Colonic mucosa (tissue), 4 donors: ENCODE measurements at regions not wholly inside any gene's neighbourhood (a gene's known extent, or its start where the extent isn't known, plus 50 kb on each side); places are given as distances from the start of the nearest gene placed in this dataset.

ENCODE experiments used
- DNase-seq: peaks from one replicate; pipeline ENCODE4 v3.0.0-alpha.2; 2020
- H3K27ac ChIP-seq: fragments of 200-600 bp; one replicate; pipeline ENCODE4 v1.8.0; 2021
- H3K27me3 ChIP-seq: fragments of 200-600 bp; one replicate; pipeline ENCODE4 v1.8.0; 2021
- H3K36me3 ChIP-seq: fragments of 200-600 bp; one replicate; pipeline ENCODE4 v1.8.0; 2021
- H3K4me1 ChIP-seq: fragments of 200-600 bp; one replicate; pipeline ENCODE4 v1.8.0; 2021; ENCODE audit warnings: mild to moderate bottlenecking
- H3K4me3 ChIP-seq: fragments of 200-600 bp; one replicate; pipeline ENCODE4 v1.8.0; 2021
- H3K9ac ChIP-seq, 2 donors: one replicate each; pipeline ENCODE4 v1.7.0; 2013; ENCODE audit warnings: control low read depth in 2 of 2, low read depth in 2 of 2, low read length in 2 of 2
- H3K9me3 ChIP-seq: fragments of 200-600 bp; one replicate; pipeline ENCODE4 v1.8.0; 2021
- intact Hi-C: fragments of 100-400 bp; cut with DNase I; formaldehyde crosslinking; loops from one replicate; pipeline ENCODE4 v1.14.1; 2022
- TF ChIP-seq, protein P1 (sequence below): fragments of 200-600 bp; IDR thresholded peaks from one replicate; pipeline ENCODE4 v1.8.0; 2022; ENCODE audit warnings: antibody characterized with exemption, mild to moderate bottlenecking
- donor health status: healthy.
- donor health status: DM: no; HTN: no; CAD: no.
- donor health status: DM: no; HTN: no; CAD: no.

DNA sequence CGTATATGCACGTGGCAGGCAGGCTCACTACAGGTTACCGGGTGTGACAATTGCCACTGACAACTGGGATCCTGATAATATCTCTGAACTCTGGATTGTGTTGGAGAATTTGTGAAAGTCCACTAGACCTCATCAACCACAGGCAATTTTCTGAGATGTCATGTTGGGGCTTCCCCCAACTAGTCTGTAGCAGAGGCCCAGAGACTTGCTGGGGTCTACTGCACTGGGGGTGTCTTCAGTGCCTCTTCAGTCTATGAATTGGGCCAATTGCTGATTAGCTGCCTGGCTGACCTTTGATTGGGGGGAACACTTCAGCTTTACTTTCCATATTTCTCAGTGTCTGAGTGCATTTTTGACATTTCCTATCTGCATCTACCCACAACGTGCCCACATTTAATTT lies 201.5 kb downstream of the MTX2 start:
- H3K9me3 ChIP-seq, result no peaks in the 10 kb centered on the region
- no peak for DNase-seq
- TF ChIP-seq, protein P1, sequence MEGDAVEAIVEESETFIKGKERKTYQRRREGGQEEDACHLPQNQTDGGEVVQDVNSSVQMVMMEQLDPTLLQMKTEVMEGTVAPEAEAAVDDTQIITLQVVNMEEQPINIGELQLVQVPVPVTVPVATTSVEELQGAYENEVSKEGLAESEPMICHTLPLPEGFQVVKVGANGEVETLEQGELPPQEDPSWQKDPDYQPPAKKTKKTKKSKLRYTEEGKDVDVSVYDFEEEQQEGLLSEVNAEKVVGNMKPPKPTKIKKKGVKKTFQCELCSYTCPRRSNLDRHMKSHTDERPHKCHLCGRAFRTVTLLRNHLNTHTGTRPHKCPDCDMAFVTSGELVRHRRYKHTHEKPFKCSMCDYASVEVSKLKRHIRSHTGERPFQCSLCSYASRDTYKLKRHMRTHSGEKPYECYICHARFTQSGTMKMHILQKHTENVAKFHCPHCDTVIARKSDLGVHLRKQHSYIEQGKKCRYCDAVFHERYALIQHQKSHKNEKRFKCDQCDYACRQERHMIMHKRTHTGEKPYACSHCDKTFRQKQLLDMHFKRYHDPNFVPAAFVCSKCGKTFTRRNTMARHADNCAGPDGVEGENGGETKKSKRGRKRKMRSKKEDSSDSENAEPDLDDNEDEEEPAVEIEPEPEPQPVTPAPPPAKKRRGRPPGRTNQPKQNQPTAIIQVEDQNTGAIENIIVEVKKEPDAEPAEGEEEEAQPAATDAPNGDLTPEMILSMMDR, result no peak
- H3K4me3 ChIP-seq, result no peak overlapping the region
- no peak overlapping the region for H3K9ac ChIP-seq
- intact Hi-C loops, result no loop called here
- H3K27ac ChIP-seq, result no peak overlapping the region
- no peaks in the 10 kb centered on the region for H3K36me3 ChIP-seq
- no peaks in the 10 kb centered on the region for H3K4me1 ChIP-seq
- H3K27me3 ChIP-seq, result no peaks in the 10 kb centered on the region

DNA sequence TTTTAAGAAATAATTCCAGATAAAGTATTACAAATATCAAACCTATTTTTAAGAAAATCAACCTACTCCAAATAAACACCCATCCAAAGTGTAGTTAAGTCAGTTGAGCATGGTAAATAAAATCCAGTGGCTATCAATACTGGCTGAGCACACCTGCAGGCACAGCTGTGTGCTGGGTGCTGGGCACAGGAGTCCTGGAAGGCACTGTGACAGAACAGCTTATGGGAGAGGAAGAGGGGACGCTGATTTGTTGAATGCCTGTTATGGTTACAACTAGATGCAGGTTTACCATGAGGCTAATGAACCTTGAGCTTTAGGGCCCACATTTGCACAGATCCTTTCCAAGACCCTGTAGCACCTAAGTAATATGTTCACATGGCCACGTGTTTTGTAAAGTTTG lies 202.7 kb downstream of the MTX2 start:
- TF ChIP-seq, protein P1, result no peak
- Histone ChIP-seq H3K4me1 (no peaks in the 10 kb centered on the region), H3K36me3 (no peaks in the 10 kb centered on the region)

DNA sequence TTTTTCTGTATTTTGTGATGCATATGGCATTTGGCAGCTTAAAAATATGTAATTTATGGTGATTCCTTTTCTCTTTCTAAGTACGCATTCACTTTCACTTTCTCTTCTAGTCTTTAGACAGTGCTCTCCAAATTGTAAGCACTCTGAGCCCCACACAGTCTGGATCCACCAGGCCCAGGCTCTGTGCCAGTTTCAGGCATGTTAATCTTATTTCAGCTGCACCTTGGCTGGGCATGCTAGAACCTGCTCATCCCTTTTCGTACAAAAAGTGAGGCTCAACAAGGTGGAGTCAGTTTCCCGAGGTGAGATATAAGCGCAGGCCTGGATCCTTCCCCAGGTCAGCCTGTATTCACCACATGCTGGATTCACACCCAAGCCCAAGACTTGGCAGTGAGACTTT lies 203.9 kb downstream of the MTX2 start:
- Histone ChIP-seq H3K4me3 (no peak overlapping the region), H3K27me3 (no peaks in the 10 kb centered on the region), H3K36me3 (no peaks in the 10 kb centered on the region), H3K27ac (no peak overlapping the region), H3K9ac (peak overlapping the region in 1 of 2 donors; percentile 13), H3K4me1 (no peaks in the 10 kb centered on the region), H3K9me3 (no peaks in the 10 kb centered on the region)
- intact Hi-C loops, result no loop called here
- no peak for DNase-seq
- TF ChIP-seq, protein P1, result no peak

More for the DNA sequence above, 202.7 kb downstream of the MTX2 start:
- Histone ChIP-seq H3K4me3 (no peak overlapping the region), H3K27ac (no peak overlapping the region), H3K9me3 (no peaks in the 10 kb centered on the region), H3K9ac (no peak overlapping the region), H3K27me3 (no peaks in the 10 kb centered on the region)
- no peak for DNase-seq
- intact Hi-C loops, result no loop called here

DNA sequence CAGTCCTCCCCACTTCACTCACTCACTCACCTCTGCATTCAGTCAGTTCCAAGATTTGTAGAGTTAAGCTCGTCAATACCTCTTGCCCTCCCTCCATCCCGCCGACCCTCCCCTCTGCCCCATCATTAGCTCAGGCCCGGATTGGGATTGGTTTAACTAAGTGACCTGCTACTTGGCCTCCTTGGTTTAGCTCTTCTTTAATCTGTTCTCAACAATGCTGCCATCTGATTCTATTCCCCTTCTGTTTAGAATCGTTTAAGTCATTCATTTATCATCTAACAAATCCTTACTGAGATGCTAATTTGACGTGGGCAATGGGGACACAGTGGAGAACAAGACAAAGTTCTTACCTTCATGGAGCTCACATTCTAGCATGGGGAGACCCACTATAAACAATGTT lies 204.6 kb downstream of the MTX2 start:
- no peak for DNase-seq
- H3K4me1 ChIP-seq, result no peaks in the 10 kb centered on the region
- no peak overlapping the region for H3K4me3 ChIP-seq
- no peaks in the 10 kb centered on the region for H3K9me3 ChIP-seq
- TF ChIP-seq, protein P1, result no peak
- H3K27me3 ChIP-seq, result no peaks in the 10 kb centered on the region
- intact Hi-C loops, result no loop called here
- no peak overlapping the region for H3K27ac ChIP-seq
- H3K36me3 ChIP-seq, result no peaks in the 10 kb centered on the region
- H3K9ac ChIP-seq, result no peak overlapping the region

DNA sequence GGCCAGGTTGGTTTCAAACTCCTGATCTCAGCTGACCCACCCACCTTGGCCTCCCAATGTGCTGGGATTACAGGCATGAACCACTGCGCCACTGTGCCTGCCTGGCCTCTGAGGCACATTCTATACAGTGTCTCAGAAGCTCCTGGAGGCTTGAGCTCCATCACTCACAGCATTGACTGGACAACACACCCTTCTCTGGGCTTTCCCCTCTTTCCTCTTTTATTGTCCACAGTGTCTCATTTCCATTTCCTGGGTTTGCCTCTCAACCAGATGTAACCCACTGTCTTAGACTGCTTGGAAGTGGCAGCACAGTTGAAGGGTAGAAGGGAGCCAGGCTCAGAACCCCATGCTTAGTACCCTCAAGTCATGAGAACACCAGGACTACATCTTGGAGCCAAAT lies 208.1 kb downstream of the MTX2 start:
- intact Hi-C loops, result no loop called here
- TF ChIP-seq, protein P1, result no peak
- H3K4me3 ChIP-seq, result no peak overlapping the region
- H3K4me1 ChIP-seq, result no peaks in the 10 kb centered on the region
- H3K9me3 ChIP-seq, result no peaks in the 10 kb centered on the region
- no peaks in the 10 kb centered on the region for H3K27me3 ChIP-seq
- no peaks in the 10 kb centered on the region for H3K36me3 ChIP-seq
- H3K9ac ChIP-seq, result no peak overlapping the region
- H3K27ac ChIP-seq, result no peak overlapping the region
- DNase-seq, result no peak

DNA sequence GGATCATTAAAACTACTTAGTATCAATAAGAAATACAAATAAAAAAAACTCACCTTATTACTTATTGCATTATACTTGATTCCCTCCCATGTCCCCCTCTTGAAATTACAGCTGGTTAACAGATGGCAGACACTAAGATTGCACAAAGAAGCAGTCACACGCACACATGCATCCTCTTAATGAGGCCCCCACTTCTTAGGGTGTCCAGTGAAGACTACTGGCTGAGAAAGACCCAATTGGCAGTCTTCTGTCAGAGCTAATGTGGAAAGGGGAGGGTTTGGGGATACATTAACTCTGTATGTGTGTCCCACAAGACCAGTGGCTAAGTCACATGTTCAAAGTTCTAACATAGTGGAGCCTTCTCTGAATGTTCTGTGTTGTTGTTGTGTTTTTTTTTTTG lies 210.7 kb downstream of the MTX2 start:
- TF ChIP-seq, protein P1, result no peak
- DNase-seq, result no peak

More for the DNA sequence above, 210.7 kb downstream of the MTX2 start:
- Histone ChIP-seq H3K4me1 (no peaks in the 10 kb centered on the region), H3K4me3 (no peak overlapping the region), H3K9me3 (no peaks in the 10 kb centered on the region), H3K27me3 (no peaks in the 10 kb centered on the region), H3K9ac (no peak overlapping the region), H3K36me3 (no peaks in the 10 kb centered on the region), H3K27ac (no peak overlapping the region)
- intact Hi-C loops, result no loop called here
